ENCODE measurements at regions not wholly inside any gene's neighbourhood (a gene's known extent, or its start where the extent isn't known, plus 50 kb on each side); places are given as distances from the start of the nearest gene placed in this dataset.
"Not testable (repeated sequence)": the region's sequence is repeated elsewhere in the genome, so short reads cannot be mapped to it uniquely, and the experiment has no call there.

- intact Hi-C loops (cut with micrococcal nuclease) = no loop called here
- Mint-ChIP-seq H3K4me3 (no peak overlapping the region), H3K4me1 (ENCODE audit: low read depth) (no peaks in the 10 kb centered on the region), H3K27me3 (no peaks in the 10 kb centered on the region), H3K9me3 (no peaks in the 10 kb centered on the region), H3K27ac (no peak overlapping the region), H3K36me3 (ENCODE audit: low read depth) (no peaks in the 10 kb centered on the region)
These were observed 395.6 kb upstream of the DIPK2B start for GRCh38 chrX:45596188-45596808.

GRCh38 chrX:45592101-45592500, 391.4 kb upstream of the DIPK2B start:
- Mint-ChIP-seq H3K36me3 (ENCODE audit: low read depth) (no peaks in the 10 kb centered on the region), H3K27ac (no peak overlapping the region), H3K27me3 (no peaks in the 10 kb centered on the region), H3K4me1 (ENCODE audit: low read depth) (no peaks in the 10 kb centered on the region), H3K9me3 (no peaks in the 10 kb centered on the region), H3K4me3 (no peak overlapping the region)
- intact Hi-C loops (cut with micrococcal nuclease) = no loop called here

GRCh38 chrX:45591650-45592049, 391.0 kb upstream of the DIPK2B start:
- Mint-ChIP-seq H3K4me3 (no peak overlapping the region), H3K4me1 (ENCODE audit: low read depth) (no peaks in the 10 kb centered on the region), H3K36me3 (ENCODE audit: low read depth) (no peaks in the 10 kb centered on the region), H3K27me3 (no peaks in the 10 kb centered on the region), H3K9me3 (no peaks in the 10 kb centered on the region), H3K27ac (no peak overlapping the region)
- intact Hi-C loops (cut with micrococcal nuclease) = no loop called here

- no peak overlapping the region for H3K4me3 Mint-ChIP-seq
- H3K27ac Mint-ChIP-seq = no peak overlapping the region
- no peaks in the 10 kb centered on the region for H3K4me1 Mint-ChIP-seq (ENCODE audit: low read depth)
- no peaks in the 10 kb centered on the region for H3K27me3 Mint-ChIP-seq
- peaks cover 11% of the 10 kb centered on the region for H3K9me3 Mint-ChIP-seq
- H3K36me3 Mint-ChIP-seq (ENCODE audit: low read depth) = no peaks in the 10 kb centered on the region
- intact Hi-C loops (cut with micrococcal nuclease) = no loop called here
These were observed 384.0 kb upstream of the DIPK2B start for GRCh38 chrX:45584717-45585116.

GRCh38 chrX:45577361-45577760, 376.7 kb upstream of the DIPK2B start:
- Mint-ChIP-seq H3K9me3 (peaks cover 25% of the 10 kb centered on the region), H3K27ac (no peak overlapping the region), H3K4me1 (ENCODE audit: low read depth) (no peaks in the 10 kb centered on the region), H3K27me3 (no peaks in the 10 kb centered on the region), H3K36me3 (ENCODE audit: low read depth) (no peaks in the 10 kb centered on the region), H3K4me3 (no peak overlapping the region)
- intact Hi-C loops (cut with micrococcal nuclease) = no loop called here

GRCh38 chrX:45571453-45571852, 370.8 kb upstream of the DIPK2B start:
- no peaks in the 10 kb centered on the region for H3K9me3 Mint-ChIP-seq
- no peaks in the 10 kb centered on the region for H3K27me3 Mint-ChIP-seq
- intact Hi-C loops (cut with micrococcal nuclease) = no loop called here
- no peak overlapping the region for H3K27ac Mint-ChIP-seq
- H3K4me3 Mint-ChIP-seq = no peak overlapping the region
- H3K36me3 Mint-ChIP-seq (ENCODE audit: low read depth) = no peaks in the 10 kb centered on the region
- H3K4me1 Mint-ChIP-seq (ENCODE audit: low read depth) = no peaks in the 10 kb centered on the region

- intact Hi-C loops (cut with micrococcal nuclease) = no loop called here
- Mint-ChIP-seq H3K4me1 (ENCODE audit: low read depth) (no peaks in the 10 kb centered on the region), H3K27me3 (no peaks in the 10 kb centered on the region), H3K27ac (no peak overlapping the region), H3K4me3 (no peak overlapping the region), H3K9me3 (peaks cover 17% of the 10 kb centered on the region), H3K36me3 (ENCODE audit: low read depth) (no peaks in the 10 kb centered on the region)
These were observed 365.8 kb upstream of the DIPK2B start for GRCh38 chrX:45566456-45566855.

GRCh38 chrX:45557387-45557786, 356.7 kb upstream of the DIPK2B start:
- no peak overlapping the region for H3K27ac Mint-ChIP-seq
- no peaks in the 10 kb centered on the region for H3K4me1 Mint-ChIP-seq (ENCODE audit: low read depth)
- H3K27me3 Mint-ChIP-seq = peaks cover 1% of the 10 kb centered on the region
- H3K9me3 Mint-ChIP-seq = peaks cover 13% of the 10 kb centered on the region
- no peaks in the 10 kb centered on the region for H3K36me3 Mint-ChIP-seq (ENCODE audit: low read depth)
- intact Hi-C loops (cut with micrococcal nuclease) = no loop called here
- H3K4me3 Mint-ChIP-seq = no peak overlapping the region

- intact Hi-C loops (cut with micrococcal nuclease) = no loop called here
- no peaks in the 10 kb centered on the region for H3K9me3 Mint-ChIP-seq
- H3K27ac Mint-ChIP-seq = no peak overlapping the region
- H3K36me3 Mint-ChIP-seq (ENCODE audit: low read depth) = no peaks in the 10 kb centered on the region
- H3K4me3 Mint-ChIP-seq = no peak overlapping the region
- H3K27me3 Mint-ChIP-seq = peaks cover 1% of the 10 kb centered on the region
- no peaks in the 10 kb centered on the region for H3K4me1 Mint-ChIP-seq (ENCODE audit: low read depth)
These were observed 354.1 kb upstream of the DIPK2B start for GRCh38 chrX:45554736-45555135.

- no peaks in the 10 kb centered on the region for H3K9me3 Mint-ChIP-seq
- H3K4me3 Mint-ChIP-seq = no peak overlapping the region
- no peaks in the 10 kb centered on the region for H3K36me3 Mint-ChIP-seq (ENCODE audit: low read depth)
- H3K4me1 Mint-ChIP-seq (ENCODE audit: low read depth) = no peaks in the 10 kb centered on the region
- H3K27ac Mint-ChIP-seq = no peak overlapping the region
- peaks cover 1% of the 10 kb centered on the region for H3K27me3 Mint-ChIP-seq
- intact Hi-C loops (cut with micrococcal nuclease) = no loop called here
These were observed 352.7 kb upstream of the DIPK2B start for GRCh38 chrX:45553417-45553816.

GRCh38 chrX:45546697-45547096, 346.0 kb upstream of the DIPK2B start:
- H3K27me3 Mint-ChIP-seq; intact Hi-C loops (cut with micrococcal nuclease); H3K36me3 Mint-ChIP-seq (ENCODE audit: low read depth); H3K27ac Mint-ChIP-seq; H3K4me3 Mint-ChIP-seq; H3K4me1 Mint-ChIP-seq (ENCODE audit: low read depth): not testable (repeated sequence)
- peaks cover 12% of the 10 kb centered on the region for H3K9me3 Mint-ChIP-seq

GRCh38 chrX:45540181-45540580, 339.5 kb upstream of the DIPK2B start:
- no peak overlapping the region for H3K4me3 Mint-ChIP-seq
- no peaks in the 10 kb centered on the region for H3K27me3 Mint-ChIP-seq
- no peak overlapping the region for H3K27ac Mint-ChIP-seq
- intact Hi-C loops (cut with micrococcal nuclease) = no loop called here
- H3K36me3 Mint-ChIP-seq (ENCODE audit: low read depth) = no peaks in the 10 kb centered on the region
- peaks cover under 1% of the 10 kb centered on the region for H3K9me3 Mint-ChIP-seq
- H3K4me1 Mint-ChIP-seq (ENCODE audit: low read depth) = no peaks in the 10 kb centered on the region

- Mint-ChIP-seq H3K4me1 (ENCODE audit: low read depth) (no peaks in the 10 kb centered on the region), H3K36me3 (ENCODE audit: low read depth) (no peaks in the 10 kb centered on the region), H3K27ac (no peak overlapping the region), H3K4me3 (no peak overlapping the region), H3K27me3 (no peaks in the 10 kb centered on the region), H3K9me3 (peaks cover 5% of the 10 kb centered on the region)
- intact Hi-C loops (cut with micrococcal nuclease) = no loop called here
These were observed 337.3 kb upstream of the DIPK2B start for GRCh38 chrX:45537936-45538335.

- no peaks in the 10 kb centered on the region for H3K27me3 Mint-ChIP-seq
- intact Hi-C loops (cut with micrococcal nuclease) = no loop called here
- no peaks in the 10 kb centered on the region for H3K9me3 Mint-ChIP-seq
- H3K4me1 Mint-ChIP-seq (ENCODE audit: low read depth) = no peaks in the 10 kb centered on the region
- no peak overlapping the region for H3K27ac Mint-ChIP-seq
- no peaks in the 10 kb centered on the region for H3K36me3 Mint-ChIP-seq (ENCODE audit: low read depth)
- no peak overlapping the region for H3K4me3 Mint-ChIP-seq
These were observed 327.2 kb upstream of the DIPK2B start for GRCh38 chrX:45527834-45528233.

- no peaks in the 10 kb centered on the region for H3K4me1 Mint-ChIP-seq (ENCODE audit: low read depth)
- H3K27me3 Mint-ChIP-seq = no peaks in the 10 kb centered on the region
- H3K9me3 Mint-ChIP-seq = no peaks in the 10 kb centered on the region
- no peaks in the 10 kb centered on the region for H3K36me3 Mint-ChIP-seq (ENCODE audit: low read depth)
- no peak overlapping the region for H3K27ac Mint-ChIP-seq
- no peak overlapping the region for H3K4me3 Mint-ChIP-seq
- intact Hi-C loops (cut with micrococcal nuclease) = no loop called here
These were observed 324.1 kb upstream of the DIPK2B start for GRCh38 chrX:45524805-45525204.
